ENCODE measurements at regions not wholly inside any gene's neighbourhood (a gene's known extent, or its start where the extent isn't known, plus 50 kb on each side); places are given as distances from the start of the nearest gene placed in this dataset.

- POLR2A ChIA-PET = no interaction called here
- no peaks in the 10 kb centered on the region for H3K9me3 ChIP-seq (ENCODE audit: low read length)
Measured at GRCh38 chrX:102863735-102864134, 73.3 kb upstream of the RAB40AL start.

More at GRCh38 chrX:102863735-102864134, 73.3 kb upstream of the RAB40AL start:
- 20% methylated on average over 4 of the region's 4 CpGs for WGBS (ENCODE audit: low lambda C conversion rate)
- peak; percentile 54 for TF ChIP-seq SMC3 (IDR thresholded peaks at IDR 0.05; ENCODE audit: low read length)
- TF ChIP-seq RERE (CRISPR knock-in tag; IDR thresholded peaks at IDR 0.05; ENCODE audit: low read depth) = no peak
- TF ChIP-seq, protein P1, sequence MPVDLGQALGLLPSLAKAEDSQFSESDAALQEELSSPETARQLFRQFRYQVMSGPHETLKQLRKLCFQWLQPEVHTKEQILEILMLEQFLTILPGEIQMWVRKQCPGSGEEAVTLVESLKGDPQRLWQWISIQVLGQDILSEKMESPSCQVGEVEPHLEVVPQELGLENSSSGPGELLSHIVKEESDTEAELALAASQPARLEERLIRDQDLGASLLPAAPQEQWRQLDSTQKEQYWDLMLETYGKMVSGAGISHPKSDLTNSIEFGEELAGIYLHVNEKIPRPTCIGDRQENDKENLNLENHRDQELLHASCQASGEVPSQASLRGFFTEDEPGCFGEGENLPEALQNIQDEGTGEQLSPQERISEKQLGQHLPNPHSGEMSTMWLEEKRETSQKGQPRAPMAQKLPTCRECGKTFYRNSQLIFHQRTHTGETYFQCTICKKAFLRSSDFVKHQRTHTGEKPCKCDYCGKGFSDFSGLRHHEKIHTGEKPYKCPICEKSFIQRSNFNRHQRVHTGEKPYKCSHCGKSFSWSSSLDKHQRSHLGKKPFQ (CRISPR knock-in tag; IDR thresholded peaks at IDR 0.05; ENCODE audit: insufficient replicate concordance) = no peak
- no peak for TF ChIP-seq ZNF431 (CRISPR knock-in tag; IDR thresholded peaks at IDR 0.05; ENCODE audit: borderline replicate concordance, low read depth)
- no peak for TF ChIP-seq NBN (conservative IDR thresholded peaks at IDR 0.05)
- TF ChIP-seq CTCF (CRISPR knock-in tag; IDR thresholded peaks at IDR 0.05) = peak; percentile 71
- TF ChIP-seq STAG1 (CRISPR knock-in tag; IDR thresholded peaks at IDR 0.05) = peak; percentile 66
- Histone ChIP-seq H2AFZ (ENCODE audit: low read length) (no peak overlapping the region), H3K9ac (ENCODE audit: insufficient read depth, low read depth, low read length) (no peak overlapping the region), H3K27ac (ENCODE audit: extremely low read length, insufficient read depth, low read length) (no peak overlapping the region), H3K4me3 (replicated peaks in 1 of 3; ENCODE audit: insufficient read depth in 1 of 3, low read depth in 2 of 3, low read length in 3 of 3) (no peak overlapping the region), H4K20me1 (ENCODE audit: insufficient read depth, low read length) (no peaks in the 10 kb centered on the region), H3K4me1 (ENCODE audit: insufficient read depth, low read length) (no peaks in the 10 kb centered on the region), H3K4me2 (ENCODE audit: low read depth, low read length) (no peak overlapping the region), H3K79me2 (ENCODE audit: insufficient read depth, low read length) (no peaks in the 10 kb centered on the region), H3K36me3 (replicated peaks in 1 of 2; ENCODE audit: control insufficient read depth in 1 of 2, insufficient read depth in 2 of 2, low read length in 2 of 2) (0 out of 5 replicates have a peak, but pooled peaks cover 0 to 3% of the 10 kb centered on the region in 2 experiments), H3K27me3 (ENCODE audit: control insufficient read depth in 1 of 2, insufficient read depth in 2 of 2, low read length in 2 of 2) (no peaks in the 10 kb centered on the region)
- ATAC-seq = peak; percentile 69
- FAIRE-seq = peak; percentile 40
- intact Hi-C loops (cut with micrococcal nuclease; ENCODE audit: unreplicated experiment) = no loop called here
- DNase-seq (ENCODE audit: low spot score) = peak; percentile 51
- CTCF ChIA-PET (ENCODE audit: low intra/inter-chr PET ratio, low total read pairs) = interaction anchor here (1.1 kb wide), 1 partner anchor 796 kb away, joined by 4 read pairs; no protein-coding TSS in a partner anchor
- no TSS peak for BruUV-seq (replicated peaks)
- in situ Hi-C loops (cut with HindIII; ENCODE audit: extremely low pct_ligation_motif_present, low pct_unique_long_range_greater_than_20kb) = no loop called here

Data from HepG2 (cell line).